Activated CD4-positive, alpha-beta T cell treated with anti-CD3 and anti-CD28 coated beads, Interleukin-2, amount 50 U/mL, for 16 hours (primary cell): ENCODE measurements at regions not wholly inside any gene's neighbourhood (a gene's known extent, or its start where the extent isn't known, plus 50 kb on each side); places are given as distances from the start of the nearest gene placed in this dataset.
"Not testable (repeated sequence)": the region's sequence is repeated elsewhere in the genome, so short reads cannot be mapped to it uniquely, and the experiment has no call there.

Experiments
- DNase-seq: peaks from one replicate; pipeline ENCODE4 v3.0.0-alpha.2; 2020

GRCh38 chr1:234855851-234856250 lies 245.9 kb upstream of the IRF2BP2 start:
- DNase-seq, result no peak

GRCh38 chr1:234854645-234855039 lies 244.7 kb upstream of the IRF2BP2 start:
- no peak for DNase-seq

GRCh38 chr1:234853906-234854644 lies 244.1 kb upstream of the IRF2BP2 start:
- no peak for DNase-seq

- DNase-seq, result no peak
These were observed 242.7 kb upstream of the IRF2BP2 start for GRCh38 chr1:234852659-234853058.

GRCh38 chr1:234851450-234852438 lies 241.8 kb upstream of the IRF2BP2 start:
- no peak for DNase-seq

- peak; percentile 25 for DNase-seq
These were observed 239.9 kb upstream of the IRF2BP2 start for GRCh38 chr1:234849832-234850231.

- DNase-seq, result no peak
These were observed 239.1 kb upstream of the IRF2BP2 start for GRCh38 chr1:234848972-234849649.

GRCh38 chr1:234846813-234847212 lies 236.8 kb upstream of the IRF2BP2 start:
- DNase-seq, result not testable (repeated sequence)

- no peak for DNase-seq
These were observed 235.9 kb upstream of the IRF2BP2 start for GRCh38 chr1:234845836-234846235.

GRCh38 chr1:234845097-234845660 lies 235.2 kb upstream of the IRF2BP2 start:
- peak; percentile 74 for DNase-seq

GRCh38 chr1:234844479-234845031 lies 234.6 kb upstream of the IRF2BP2 start:
- DNase-seq, result peak; percentile 63

- no peak for DNase-seq
These were observed 234.0 kb upstream of the IRF2BP2 start for GRCh38 chr1:234843946-234844345.

- DNase-seq, result peak; percentile 95
These were observed 233.0 kb upstream of the IRF2BP2 start for GRCh38 chr1:234842726-234843641.

- peak; percentile 58 for DNase-seq
These were observed 231.8 kb upstream of the IRF2BP2 start for GRCh38 chr1:234841710-234842231.

GRCh38 chr1:234841281-234841680 lies 231.3 kb upstream of the IRF2BP2 start:
- no peak for DNase-seq

- peak; percentile 30 for DNase-seq
These were observed 230.9 kb upstream of the IRF2BP2 start for GRCh38 chr1:234840843-234841242.

- no peak for DNase-seq
These were observed 230.3 kb upstream of the IRF2BP2 start for GRCh38 chr1:234840253-234840652.

- DNase-seq, result no peak
These were observed 229.7 kb upstream of the IRF2BP2 start for GRCh38 chr1:234839663-234840062.

GRCh38 chr1:234838820-234839219 lies 228.8 kb upstream of the IRF2BP2 start:
- DNase-seq, result no peak

- DNase-seq, result no peak
These were observed 228.2 kb upstream of the IRF2BP2 start for GRCh38 chr1:234838182-234838581.

GRCh38 chr1:234837713-234838112 lies 227.7 kb upstream of the IRF2BP2 start:
- no peak for DNase-seq
